GM23338 (cell line): ENCODE measurements at regions not wholly inside any gene's neighbourhood (a gene's known extent, or its start where the extent isn't known, plus 50 kb on each side); places are given as distances from the start of the nearest gene placed in this dataset.

Source experiments
- ATAC-seq: fragments of 200-7000 bp; cut with Tn5 transposase; 3 replicates; pipeline ENCODE4 v1.9.1; 2020
- DNase-seq: peaks from one replicate; pipeline ENCODE4 v3.0.0-alpha.2; 2015; ENCODE audit warnings: low spot score
- H2AFZ ChIP-seq: fragments of 200-600 bp; sonication (generic); 2 replicates; pipeline ENCODE4 v1.8.0; 2016; ENCODE audit warnings: antibody characterized with exemption, mild to moderate bottlenecking, moderate library complexity
- H3F3A ChIP-seq: fragments of 200-600 bp; sonication (generic); replicated peaks from 2 replicates; pipeline ENCODE4 v1.8.0; 2017; ENCODE audit warnings: antibody characterized with exemption, mixed run types, low read depth
- H3K27ac ChIP-seq: fragments of 200-600 bp; sonication (generic); 2 replicates; pipeline ENCODE4 v1.6.1; 2016; ENCODE audit warnings: low read depth
- H3K27me3 ChIP-seq: fragments of 200-600 bp; sonication (generic); 2 replicates; pipeline ENCODE4 v1.8.0; 2016; ENCODE audit warnings: mild to moderate bottlenecking, mixed run types, moderate library complexity; ENCODE audit not compliant: insufficient read depth
- H3K36me3 ChIP-seq: fragments of 200-600 bp; sonication (generic); 2 replicates; pipeline ENCODE4 v1.8.0; 2016; ENCODE audit warnings: mild to moderate bottlenecking; ENCODE audit not compliant: insufficient read depth
- H3K4me1 ChIP-seq: fragments of 200-600 bp; sonication (generic); 2 replicates; pipeline ENCODE4 v1.8.0; 2016; ENCODE audit warnings: mild to moderate bottlenecking, moderate library complexity; ENCODE audit not compliant: insufficient read depth
- H3K4me2 ChIP-seq: fragments of 200-600 bp; sonication (generic); 2 replicates; pipeline ENCODE4 v1.7.1; 2017; ENCODE audit warnings: mixed run types
- H3K4me3 ChIP-seq: fragments of 200-600 bp; sonication (generic); 2 replicates; pipeline ENCODE4 v1.6.1; 2016; ENCODE audit warnings: mixed run types
- H3K79me2 ChIP-seq: fragments of 200-600 bp; sonication (generic); replicated peaks from 2 replicates; pipeline ENCODE4 v1.8.0; 2017; ENCODE audit warnings: mild to moderate bottlenecking; ENCODE audit not compliant: insufficient read depth
- H3K9me2 ChIP-seq: fragments of 200-600 bp; sonication (generic); 2 replicates; pipeline ENCODE4 v1.8.0; 2017; ENCODE audit not compliant: insufficient read depth
- H4K20me1 ChIP-seq: fragments of 200-600 bp; sonication (generic); replicated peaks from 2 replicates; pipeline ENCODE4 v1.8.0; 2017; ENCODE audit warnings: mild to moderate bottlenecking; ENCODE audit not compliant: insufficient read depth
- H3K27ac Mint-ChIP-seq: 2 replicates; pipeline ENCODE4 v1.8.0; 2020; ENCODE audit warnings: inconsistent platforms, mild to moderate bottlenecking, moderate library complexity, mixed read lengths
- H3K27me3 Mint-ChIP-seq: 3 replicates; pipeline ENCODE4 v1.8.0; 2022; ENCODE audit warnings: low read depth, mild to moderate bottlenecking, moderate library complexity, mixed read lengths, inconsistent platforms; ENCODE audit not compliant: insufficient read depth, poor library complexity
- H3K36me3 Mint-ChIP-seq: 3 replicates; pipeline ENCODE4 v1.8.0; 2021; ENCODE audit warnings: low read depth, mild to moderate bottlenecking, inconsistent platforms, moderate library complexity, mixed read lengths
- H3K4me1 Mint-ChIP-seq: 3 replicates; pipeline ENCODE4 v1.8.0; 2020; ENCODE audit warnings: mild to moderate bottlenecking, inconsistent platforms, mixed read lengths
- H3K4me3 Mint-ChIP-seq: 3 replicates; pipeline ENCODE4 v1.8.0; 2021; ENCODE audit warnings: moderate library complexity, mild to moderate bottlenecking, inconsistent platforms, mixed read lengths
- H3K9me3 Mint-ChIP-seq: 3 replicates; pipeline ENCODE4 v1.8.0; 2020; ENCODE audit warnings: moderate library complexity, mild to moderate bottlenecking, inconsistent platforms, mixed read lengths
- CREB1 ChIP-seq: fragments of 250-450 bp; sonication (Bioruptor Pico); IDR thresholded peaks from 2 replicates; pipeline ENCODE4 v1.5.0; 2020; ENCODE audit warnings: low read depth, mild to moderate bottlenecking, moderate library complexity
- JUNB ChIP-seq: IDR thresholded peaks from one replicate; pipeline ENCODE4 v1.6.1; 2016; ENCODE audit warnings: antibody characterized with exemption; ENCODE audit not compliant: unreplicated experiment
- NANOG ChIP-seq: IDR thresholded peaks from 2 replicates; pipeline ENCODE4 v1.6.1; 2016; ENCODE audit warnings: antibody characterized with exemption, borderline replicate concordance
- POLR2AphosphoS5 ChIP-seq: IDR thresholded peaks from 2 replicates; pipeline ENCODE4 v1.6.1; 2016; ENCODE audit warnings: antibody characterized with exemption, low read depth
- STAT1 ChIP-seq: IDR thresholded peaks from one replicate; pipeline ENCODE4 v1.6.1; 2016; ENCODE audit warnings: antibody characterized with exemption; ENCODE audit not compliant: unreplicated experiment
- ZNF114 ChIP-seq: fragments of 250-450 bp; sonication (Bioruptor Pico); IDR thresholded peaks from 2 replicates; pipeline ENCODE4 v1.5.0; 2020; ENCODE audit warnings: mild to moderate bottlenecking, moderate library complexity
- ZNF331 ChIP-seq: fragments of 250-450 bp; sonication (Bioruptor Pico); IDR thresholded peaks from 2 replicates; pipeline ENCODE4 v1.5.0; 2020; ENCODE audit warnings: low read depth, mild to moderate bottlenecking, moderate library complexity
- TF ChIP-seq, protein P1 (sequence below), 2 experiments: fragments of 200-600 bp in 1 of 2; sonication (generic) in 1 of 2; conservative IDR thresholded peaks; 2 replicates each; pipeline versions ENCODE4 v1.5.1 to v1.6.1; 2016 to 2017; ENCODE audit warnings: antibody characterized with exemption in 2 of 2, low read depth in 2 of 2, mild to moderate bottlenecking in 2 of 2, moderate library complexity in 1 of 2
- TF ChIP-seq, protein P2 (sequence below): fragments of 250-450 bp; sonication (Bioruptor Pico); IDR thresholded peaks from 2 replicates; pipeline ENCODE4 v1.5.0; 2020; ENCODE audit warnings: mild to moderate bottlenecking, moderate library complexity

DNA sequence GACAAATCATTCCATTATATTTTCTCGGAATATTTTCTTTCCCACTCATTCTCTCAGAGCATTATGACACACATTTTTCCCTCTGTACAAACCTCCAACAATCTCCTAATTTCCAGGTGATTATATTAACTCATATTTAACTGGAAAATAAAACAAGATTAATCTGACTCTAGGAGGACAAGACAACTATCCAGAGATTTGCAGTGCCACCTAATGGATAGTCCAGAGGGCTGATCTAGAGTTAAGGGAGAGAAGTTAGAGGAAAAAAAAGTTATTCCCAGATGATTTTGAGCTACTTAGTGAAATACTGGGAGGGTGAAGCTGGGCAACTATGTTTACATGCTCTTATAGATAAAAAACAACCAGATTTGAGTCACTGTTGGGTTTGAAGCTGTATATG, 161.7 kb downstream of the ALX1 start:
- DNase-seq = no peak
- Mint-ChIP-seq H3K36me3 (no peaks in the 10 kb centered on the region), H3K4me1 (no peaks in the 10 kb centered on the region; the same call in 2 of the 3 replicates), H3K9me3 (no peaks in the 10 kb centered on the region), H3K27me3 (peaks cover 7% of the 10 kb centered on the region), H3K27ac (no peak overlapping the region), H3K4me3 (no peak overlapping the region)
- peak; percentile 35; the same call in 2 of the 3 replicates for ATAC-seq
- no peaks in the 10 kb centered on the region for H3K36me3 ChIP-seq
- H2AFZ ChIP-seq = no peak overlapping the region
- no peaks in the 10 kb centered on the region for H3K27me3 ChIP-seq
- no peaks in the 10 kb centered on the region for H4K20me1 ChIP-seq
- H3F3A ChIP-seq = no peaks in the 10 kb centered on the region
- H3K4me3 ChIP-seq = no peak overlapping the region
- no peaks in the 10 kb centered on the region for H3K79me2 ChIP-seq
- no peaks in the 10 kb centered on the region for H3K4me1 ChIP-seq
- no peaks in the 10 kb centered on the region for H3K9me2 ChIP-seq
- TF ChIP-seq CREB1 (no peak), JUNB (no peak), ZNF331 (CRISPR knock-in tag) (no peak), POLR2AphosphoS5 (no peak)
- TF ChIP-seq, protein P1, sequence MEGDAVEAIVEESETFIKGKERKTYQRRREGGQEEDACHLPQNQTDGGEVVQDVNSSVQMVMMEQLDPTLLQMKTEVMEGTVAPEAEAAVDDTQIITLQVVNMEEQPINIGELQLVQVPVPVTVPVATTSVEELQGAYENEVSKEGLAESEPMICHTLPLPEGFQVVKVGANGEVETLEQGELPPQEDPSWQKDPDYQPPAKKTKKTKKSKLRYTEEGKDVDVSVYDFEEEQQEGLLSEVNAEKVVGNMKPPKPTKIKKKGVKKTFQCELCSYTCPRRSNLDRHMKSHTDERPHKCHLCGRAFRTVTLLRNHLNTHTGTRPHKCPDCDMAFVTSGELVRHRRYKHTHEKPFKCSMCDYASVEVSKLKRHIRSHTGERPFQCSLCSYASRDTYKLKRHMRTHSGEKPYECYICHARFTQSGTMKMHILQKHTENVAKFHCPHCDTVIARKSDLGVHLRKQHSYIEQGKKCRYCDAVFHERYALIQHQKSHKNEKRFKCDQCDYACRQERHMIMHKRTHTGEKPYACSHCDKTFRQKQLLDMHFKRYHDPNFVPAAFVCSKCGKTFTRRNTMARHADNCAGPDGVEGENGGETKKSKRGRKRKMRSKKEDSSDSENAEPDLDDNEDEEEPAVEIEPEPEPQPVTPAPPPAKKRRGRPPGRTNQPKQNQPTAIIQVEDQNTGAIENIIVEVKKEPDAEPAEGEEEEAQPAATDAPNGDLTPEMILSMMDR (conservative IDR thresholded peaks at IDR 0.05; ENCODE audit: low read depth in 2 of 2) = peak; percentile 50 to 57
- H3K4me2 ChIP-seq = no peak overlapping the region
- H3K27ac ChIP-seq = no peak overlapping the region

DNA sequence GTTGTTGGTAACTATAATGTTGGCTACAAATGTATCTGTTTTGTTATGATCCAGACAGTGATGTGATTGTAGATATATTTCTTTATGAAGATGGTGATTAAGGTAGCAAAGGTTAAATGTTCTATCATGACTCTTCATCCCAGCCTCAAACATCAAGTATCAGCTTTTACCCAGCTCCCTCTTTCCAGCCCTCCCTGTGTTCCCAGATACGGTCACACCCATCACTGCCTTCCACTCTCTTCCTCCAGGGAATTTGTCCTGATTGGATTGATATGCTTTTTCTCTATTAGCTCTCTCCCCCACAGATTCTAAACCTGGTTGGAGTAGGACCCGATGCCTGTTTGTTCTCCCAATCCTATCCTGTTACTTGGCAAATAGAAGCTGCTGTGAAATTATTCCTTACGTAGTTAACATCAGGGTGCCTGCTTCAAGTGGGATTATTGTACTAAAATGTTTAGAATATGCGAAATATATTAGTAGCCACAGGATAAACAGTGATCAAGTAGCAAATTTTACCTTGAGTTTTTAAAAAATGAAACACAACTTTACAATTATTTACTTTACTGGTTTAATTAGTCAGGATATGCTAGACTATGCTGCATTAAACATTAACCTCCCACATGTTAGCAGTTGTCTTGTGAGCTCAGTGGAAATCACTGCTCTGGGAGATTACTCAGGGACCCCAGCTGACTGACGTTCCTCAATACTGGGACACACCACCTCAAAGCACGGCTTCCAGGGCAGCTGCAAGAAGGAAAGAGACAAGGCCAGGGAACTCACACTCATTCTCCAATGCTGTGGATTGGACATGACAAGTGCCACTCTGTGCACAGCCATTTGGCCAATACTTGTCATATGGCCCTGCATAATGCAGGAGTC, 165.3 kb downstream of the ALX1 start:
- H3K4me2 ChIP-seq = no peak overlapping the region
- H3K9me2 ChIP-seq = no peaks in the 10 kb centered on the region
- Mint-ChIP-seq H3K27ac (no peak overlapping the region), H3K27me3 (peaks cover 7% of the 10 kb centered on the region), H3K4me3 (no peak overlapping the region), H3K9me3 (no peaks in the 10 kb centered on the region), H3K4me1 (peaks cover 6% of the 10 kb centered on the region; the same call in 2 of the 3 replicates), H3K36me3 (no peaks in the 10 kb centered on the region)
- no peaks in the 10 kb centered on the region for H3K79me2 ChIP-seq
- H3F3A ChIP-seq = no peaks in the 10 kb centered on the region
- ATAC-seq = no peak
- H3K36me3 ChIP-seq = no peaks in the 10 kb centered on the region
- no peak overlapping the region for H2AFZ ChIP-seq
- H4K20me1 ChIP-seq = no peaks in the 10 kb centered on the region
- H3K4me3 ChIP-seq = no peak overlapping the region
- H3K27ac ChIP-seq = no peak overlapping the region
- no peak for DNase-seq
- no peaks in the 10 kb centered on the region for H3K27me3 ChIP-seq
- no peaks in the 10 kb centered on the region; the same call in 1 of the 2 replicates for H3K4me1 ChIP-seq
- TF ChIP-seq CREB1 (no peak), NANOG (no peak), POLR2AphosphoS5 (no peak), ZNF114 (CRISPR knock-in tag) (no peak), STAT1 (no peak), JUNB (no peak)
- TF ChIP-seq, protein P2, sequence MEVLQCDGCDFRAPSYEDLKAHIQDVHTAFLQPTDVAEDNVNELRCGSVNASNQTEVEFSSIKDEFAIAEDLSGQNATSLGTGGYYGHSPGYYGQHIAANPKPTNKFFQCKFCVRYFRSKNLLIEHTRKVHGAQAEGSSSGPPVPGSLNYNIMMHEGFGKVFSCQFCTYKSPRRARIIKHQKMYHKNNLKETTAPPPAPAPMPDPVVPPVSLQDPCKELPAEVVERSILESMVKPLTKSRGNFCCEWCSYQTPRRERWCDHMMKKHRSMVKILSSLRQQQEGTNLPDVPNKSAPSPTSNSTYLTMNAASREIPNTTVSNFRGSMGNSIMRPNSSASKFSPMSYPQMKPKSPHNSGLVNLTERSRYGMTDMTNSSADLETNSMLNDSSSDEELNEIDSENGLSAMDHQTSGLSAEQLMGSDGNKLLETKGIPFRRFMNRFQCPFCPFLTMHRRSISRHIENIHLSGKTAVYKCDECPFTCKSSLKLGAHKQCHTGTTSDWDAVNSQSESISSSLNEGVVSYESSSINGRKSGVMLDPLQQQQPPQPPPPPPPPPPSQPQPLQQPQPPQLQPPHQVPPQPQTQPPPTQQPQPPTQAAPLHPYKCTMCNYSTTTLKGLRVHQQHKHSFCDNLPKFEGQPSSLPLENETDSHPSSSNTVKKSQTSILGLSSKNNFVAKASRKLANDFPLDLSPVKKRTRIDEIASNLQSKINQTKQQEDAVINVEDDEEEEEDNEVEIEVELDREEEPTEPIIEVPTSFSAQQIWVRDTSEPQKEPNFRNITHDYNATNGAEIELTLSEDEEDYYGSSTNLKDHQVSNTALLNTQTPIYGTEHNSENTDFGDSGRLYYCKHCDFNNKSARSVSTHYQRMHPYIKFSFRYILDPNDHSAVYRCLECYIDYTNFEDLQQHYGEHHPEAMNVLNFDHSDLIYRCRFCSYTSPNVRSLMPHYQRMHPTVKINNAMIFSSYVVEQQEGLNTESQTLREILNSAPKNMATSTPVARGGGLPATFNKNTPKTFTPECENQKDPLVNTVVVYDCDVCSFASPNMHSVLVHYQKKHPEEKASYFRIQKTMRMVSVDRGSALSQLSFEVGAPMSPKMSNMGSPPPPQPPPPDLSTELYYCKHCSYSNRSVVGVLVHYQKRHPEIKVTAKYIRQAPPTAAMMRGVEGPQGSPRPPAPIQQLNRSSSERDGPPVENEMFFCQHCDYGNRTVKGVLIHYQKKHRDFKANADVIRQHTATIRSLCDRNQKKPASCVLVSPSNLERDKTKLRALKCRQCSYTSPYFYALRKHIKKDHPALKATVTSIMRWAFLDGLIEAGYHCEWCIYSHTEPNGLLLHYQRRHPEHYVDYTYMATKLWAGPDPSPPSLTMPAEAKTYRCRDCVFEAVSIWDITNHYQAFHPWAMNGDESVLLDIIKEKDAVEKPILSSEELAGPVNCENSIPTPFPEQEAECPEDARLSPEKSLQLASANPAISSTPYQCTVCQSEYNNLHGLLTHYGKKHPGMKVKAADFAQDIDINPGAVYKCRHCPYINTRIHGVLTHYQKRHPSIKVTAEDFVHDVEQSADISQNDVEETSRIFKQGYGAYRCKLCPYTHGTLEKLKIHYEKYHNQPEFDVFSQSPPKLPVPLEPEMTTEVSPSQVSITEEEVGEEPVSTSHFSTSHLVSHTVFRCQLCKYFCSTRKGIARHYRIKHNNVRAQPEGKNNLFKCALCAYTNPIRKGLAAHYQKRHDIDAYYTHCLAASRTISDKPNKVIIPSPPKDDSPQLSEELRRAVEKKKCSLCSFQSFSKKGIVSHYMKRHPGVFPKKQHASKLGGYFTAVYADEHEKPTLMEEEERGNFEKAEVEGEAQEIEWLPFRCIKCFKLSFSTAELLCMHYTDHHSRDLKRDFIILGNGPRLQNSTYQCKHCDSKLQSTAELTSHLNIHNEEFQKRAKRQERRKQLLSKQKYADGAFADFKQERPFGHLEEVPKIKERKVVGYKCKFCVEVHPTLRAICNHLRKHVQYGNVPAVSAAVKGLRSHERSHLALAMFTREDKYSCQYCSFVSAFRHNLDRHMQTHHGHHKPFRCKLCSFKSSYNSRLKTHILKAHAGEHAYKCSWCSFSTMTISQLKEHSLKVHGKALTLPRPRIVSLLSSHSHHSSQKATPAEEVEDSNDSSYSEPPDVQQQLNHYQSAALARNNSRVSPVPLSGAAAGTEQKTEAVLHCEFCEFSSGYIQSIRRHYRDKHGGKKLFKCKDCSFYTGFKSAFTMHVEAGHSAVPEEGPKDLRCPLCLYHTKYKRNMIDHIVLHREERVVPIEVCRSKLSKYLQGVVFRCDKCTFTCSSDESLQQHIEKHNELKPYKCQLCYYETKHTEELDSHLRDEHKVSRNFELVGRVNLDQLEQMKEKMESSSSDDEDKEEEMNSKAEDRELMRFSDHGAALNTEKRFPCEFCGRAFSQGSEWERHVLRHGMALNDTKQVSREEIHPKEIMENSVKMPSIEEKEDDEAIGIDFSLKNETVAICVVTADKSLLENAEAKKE = no peak
- TF ChIP-seq, protein P1 (conservative IDR thresholded peaks at IDR 0.05; ENCODE audit: low read depth in 2 of 2) = no peak
